Activated T-cell treated with anti-CD3 and anti-CD28 coated beads for 48 hours (primary cell): ENCODE measurements at regions not wholly inside any gene's neighbourhood (a gene's known extent, or its start where the extent isn't known, plus 50 kb on each side); places are given as distances from the start of the nearest gene placed in this dataset.

Experiments used
- DNase-seq: peaks from one replicate; pipeline ENCODE4 v3.0.0-alpha.2; 2020; ENCODE audit warnings: low read depth

DNA sequence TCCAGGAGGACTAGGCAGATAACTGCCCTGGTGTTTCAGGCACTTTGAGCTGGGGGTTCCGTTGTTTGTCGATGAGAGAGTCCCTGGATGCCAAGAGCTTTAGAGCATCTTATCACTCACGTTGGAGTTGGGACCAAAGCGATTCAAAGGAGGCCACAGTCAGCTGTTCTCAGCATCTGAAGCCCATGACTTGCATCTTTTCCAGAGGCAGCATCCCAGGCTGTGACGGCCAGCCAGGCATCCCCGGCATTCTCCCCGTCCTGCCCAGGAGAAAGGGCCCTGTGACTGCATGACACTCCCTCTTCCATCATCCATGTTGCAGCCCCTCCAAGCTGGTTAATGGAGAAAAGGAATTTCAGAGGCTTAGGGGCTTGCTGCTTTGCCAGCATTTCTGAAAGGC is 520.3 kb downstream of the CDH26 start:
- no peak for DNase-seq

GRCh38 chr20:60480950-60481742 is 522.9 kb downstream of the CDH26 start:
- DNase-seq: no peak

- DNase-seq: no peak
These were observed 523.5 kb downstream of the CDH26 start for GRCh38 chr20:60481743-60482133.

GRCh38 chr20:60482221-60483008 is 524.2 kb downstream of the CDH26 start:
- no peak for DNase-seq

- DNase-seq: no peak
These were observed 525.1 kb downstream of the CDH26 start for GRCh38 chr20:60483371-60483770.

DNA sequence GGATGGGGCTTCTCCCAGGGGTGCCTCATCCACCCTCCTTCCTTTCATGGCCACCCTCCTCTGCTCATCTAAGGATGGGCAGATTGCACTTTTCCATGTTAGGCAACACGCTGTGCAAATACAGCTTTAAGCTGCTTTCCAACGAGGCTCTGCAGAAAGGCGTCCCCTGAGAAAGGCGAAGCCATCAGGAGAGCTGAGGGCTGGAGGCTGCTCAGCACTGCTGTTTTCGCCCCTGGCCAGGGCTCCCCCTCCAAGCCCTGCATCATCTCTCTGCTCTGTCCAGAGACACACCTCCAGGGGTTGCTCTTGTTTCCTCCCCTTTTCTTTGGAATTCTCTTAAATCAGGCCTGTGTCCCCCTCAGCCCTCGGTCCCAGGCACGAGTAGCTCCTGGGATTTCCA is 526.1 kb downstream of the CDH26 start:
- no peak for DNase-seq

DNA sequence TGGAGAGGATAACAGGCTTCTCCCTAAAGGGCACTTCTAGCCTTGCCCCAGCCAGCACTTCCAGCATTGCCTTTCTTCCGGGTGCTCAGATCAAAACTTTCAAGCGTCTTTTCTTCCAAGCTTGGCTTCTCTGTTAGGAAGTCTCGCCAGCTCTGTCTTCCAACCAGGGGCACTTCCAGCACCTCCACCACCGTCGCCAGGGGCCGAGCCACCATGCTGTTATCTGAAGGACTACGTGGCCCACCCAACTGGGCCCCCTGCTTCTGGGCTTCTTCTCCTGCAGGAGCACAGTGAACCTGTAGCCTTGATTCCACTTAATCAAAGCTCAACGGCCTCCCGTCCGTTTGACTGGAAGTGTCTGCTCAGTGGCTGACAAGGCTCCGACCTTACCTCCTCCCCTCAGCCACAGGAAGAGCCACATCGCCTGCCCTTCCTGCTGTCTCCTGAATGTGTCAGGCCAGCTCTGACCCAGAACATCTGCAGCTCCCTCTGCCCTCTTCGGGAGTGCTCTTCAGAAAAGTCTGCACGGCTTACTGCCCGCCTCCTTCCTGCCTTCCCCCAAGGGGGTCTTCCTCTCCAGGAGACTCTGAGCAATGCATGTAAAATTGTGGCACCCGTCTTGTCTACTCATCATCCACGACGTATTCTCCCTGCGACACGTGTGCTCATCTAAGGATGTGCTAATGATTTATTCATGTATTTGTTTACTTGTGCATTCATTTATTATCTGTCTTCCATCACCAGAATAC is 527.0 kb downstream of the CDH26 start:
- no peak for DNase-seq

DNA sequence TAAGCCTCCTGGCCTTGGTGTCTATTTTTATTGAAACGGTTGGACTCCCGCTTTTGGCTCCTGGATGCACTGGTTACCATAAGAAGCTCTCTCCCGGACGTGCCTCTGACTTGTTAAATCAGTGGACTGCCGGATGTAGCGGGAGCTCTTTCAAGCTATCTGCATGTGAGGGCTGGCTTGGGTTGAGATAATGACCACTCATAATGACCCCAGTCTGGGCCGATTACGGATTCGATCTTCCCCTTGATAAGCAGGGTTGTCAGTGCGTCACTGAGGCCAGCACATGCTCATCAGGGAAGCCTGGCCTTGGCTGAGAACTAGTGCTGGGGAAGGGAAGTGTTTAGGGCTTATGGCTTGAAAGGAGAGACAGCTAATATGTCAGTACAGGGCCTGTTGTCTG is 528.1 kb downstream of the CDH26 start:
- DNase-seq: no peak

GRCh38 chr20:60486937-60487336 is 528.7 kb downstream of the CDH26 start:
- no peak for DNase-seq

DNA sequence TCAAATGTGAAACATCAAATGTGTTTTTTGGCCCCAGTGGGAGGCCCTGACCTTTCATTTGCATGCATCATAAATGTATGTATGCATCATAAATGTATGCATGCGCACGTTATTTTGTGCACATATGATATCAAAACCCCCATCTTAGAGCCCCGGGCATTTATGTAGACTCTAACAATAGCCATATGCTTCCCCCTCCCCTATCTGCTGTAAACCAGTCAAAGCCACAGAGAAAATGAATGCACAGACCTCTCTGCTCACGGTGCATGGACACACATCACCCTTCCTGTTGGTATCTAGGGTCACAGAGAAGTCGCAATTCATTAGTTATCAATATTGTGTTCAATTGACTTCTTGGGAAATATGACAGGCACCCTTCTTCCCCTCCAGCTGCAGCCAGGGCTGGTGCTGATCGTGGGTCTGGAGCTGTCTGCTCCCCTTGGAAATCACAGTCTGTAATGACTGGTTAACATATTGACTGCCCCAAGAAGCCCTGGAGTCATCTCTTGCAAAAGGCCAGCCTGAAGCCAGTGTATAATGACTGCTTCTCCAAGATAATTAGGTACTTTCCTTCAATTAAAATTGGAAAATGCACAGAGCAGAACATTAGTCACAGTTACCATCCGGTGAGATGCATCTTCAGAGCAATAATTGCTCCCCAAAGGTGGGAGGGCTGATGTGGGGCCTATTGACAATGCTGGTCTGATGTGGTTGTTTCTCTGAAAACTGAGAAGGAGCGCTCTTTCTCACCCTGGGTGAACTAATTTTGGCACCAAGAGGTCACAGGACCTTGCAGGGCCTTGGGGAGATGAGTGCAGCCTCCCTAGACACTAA is 532.2 kb downstream of the CDH26 start:
- DNase-seq: no peak

DNA sequence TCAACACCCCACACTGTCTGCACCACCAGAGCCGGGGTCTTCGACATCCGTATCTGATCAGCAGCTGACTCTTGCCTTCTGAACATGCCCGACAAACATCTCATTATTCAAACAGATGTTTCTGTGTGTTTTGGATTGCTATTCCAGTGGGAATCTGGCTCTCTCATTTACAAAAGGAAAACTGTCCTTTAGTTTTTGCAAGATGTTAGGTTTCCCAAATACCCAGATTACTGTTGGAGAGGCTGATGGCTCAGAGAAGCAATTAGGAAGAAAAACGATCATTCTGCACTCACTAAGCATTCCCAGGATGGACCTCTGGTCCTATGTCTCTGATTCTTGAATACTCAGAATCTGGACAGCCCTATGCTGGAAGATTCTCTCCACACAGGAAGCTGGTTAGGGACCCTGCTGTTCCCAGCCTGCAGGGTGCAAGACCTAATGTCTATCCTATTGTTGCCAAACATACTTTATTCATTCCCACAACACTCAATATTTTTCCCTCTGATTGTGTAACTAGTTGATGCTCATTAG is 532.9 kb downstream of the CDH26 start:
- DNase-seq: no peak

DNA sequence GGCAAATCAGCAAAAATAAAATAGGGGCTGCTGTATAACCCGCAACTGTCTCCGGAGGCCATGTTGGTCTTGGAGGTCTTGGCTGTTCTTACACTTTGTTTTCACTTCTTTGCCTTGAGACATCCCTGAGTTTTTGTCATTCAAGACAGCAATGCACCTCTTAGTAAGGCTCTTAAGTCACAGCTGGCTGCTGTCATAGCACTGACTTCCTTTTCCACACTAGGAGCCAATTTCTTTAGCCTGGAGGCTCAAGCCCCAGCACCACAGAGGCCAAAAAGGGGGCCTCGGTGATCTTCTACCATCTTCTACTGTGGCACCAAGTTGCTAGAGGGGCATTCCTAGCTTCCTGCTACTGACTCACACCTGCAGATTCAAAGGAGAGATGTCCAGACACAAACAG is 536.3 kb downstream of the CDH26 start:
- no peak for DNase-seq

DNA sequence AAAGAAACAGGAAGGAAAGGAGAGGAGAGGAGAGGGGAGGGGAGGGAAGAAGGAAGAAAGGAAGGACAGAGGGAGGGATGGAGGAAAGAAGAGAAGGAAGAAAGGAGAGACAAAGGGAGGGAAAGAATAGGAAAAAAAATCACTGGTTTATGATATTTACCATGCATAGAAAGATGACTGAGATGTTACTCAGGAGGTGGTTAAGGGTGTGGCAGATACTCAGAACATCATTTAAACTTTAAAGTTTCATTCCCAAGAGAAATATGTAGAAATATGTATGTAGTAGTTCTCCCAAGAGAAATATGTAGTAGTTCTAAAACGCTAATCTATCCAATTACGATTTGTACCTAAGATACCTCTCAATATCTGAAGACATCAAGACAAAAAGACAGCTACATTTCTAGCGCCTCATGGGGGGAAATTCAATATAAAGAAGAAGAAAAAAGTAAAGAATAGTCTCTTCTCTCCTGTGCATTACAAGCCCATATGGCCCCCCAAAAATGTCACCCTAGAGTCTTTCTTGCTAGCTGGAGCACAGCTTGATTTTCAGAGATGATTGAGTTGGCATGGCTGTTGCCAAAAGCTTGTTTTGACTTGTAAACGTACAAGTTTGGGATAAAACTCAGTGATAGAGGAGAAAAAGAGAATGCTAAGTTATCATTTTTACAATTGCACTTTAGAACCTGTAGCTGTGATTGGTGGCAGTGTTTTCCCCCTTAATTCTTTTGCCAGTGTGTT is 539.2 kb downstream of the CDH26 start:
- DNase-seq: no peak

DNA sequence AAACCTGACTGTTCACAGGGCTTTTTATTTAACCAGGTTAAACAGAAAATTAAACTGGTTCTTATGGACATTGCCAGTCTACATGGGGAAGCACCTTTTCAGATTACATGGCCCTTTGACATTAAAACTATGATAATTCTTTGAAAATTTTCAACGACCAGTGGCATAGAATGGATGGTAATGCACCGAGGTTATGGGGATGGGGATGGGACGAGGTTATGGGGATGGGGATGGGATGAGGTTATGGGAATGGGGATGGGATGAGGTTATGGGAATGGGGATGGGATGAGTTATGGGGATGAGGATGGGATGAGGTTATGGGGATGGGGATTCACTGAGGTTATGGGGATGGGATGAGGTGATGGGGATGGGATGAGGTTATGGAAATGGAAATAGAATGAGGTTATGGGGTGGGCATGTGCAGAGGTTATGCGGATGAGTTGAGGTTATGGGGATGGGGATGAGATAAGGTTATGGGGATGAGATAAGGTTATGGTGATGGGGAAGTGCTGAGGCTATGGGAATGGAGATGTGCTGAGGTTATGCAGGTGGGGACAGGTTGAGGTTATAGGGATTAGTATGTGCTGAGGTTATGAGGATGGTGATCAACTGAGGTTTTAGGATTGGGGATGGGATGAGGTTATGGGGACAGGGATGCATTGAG is 541.9 kb downstream of the CDH26 start:
- DNase-seq: no peak

GRCh38 chr20:60501048-60501447 is 542.8 kb downstream of the CDH26 start:
- no peak for DNase-seq

DNA sequence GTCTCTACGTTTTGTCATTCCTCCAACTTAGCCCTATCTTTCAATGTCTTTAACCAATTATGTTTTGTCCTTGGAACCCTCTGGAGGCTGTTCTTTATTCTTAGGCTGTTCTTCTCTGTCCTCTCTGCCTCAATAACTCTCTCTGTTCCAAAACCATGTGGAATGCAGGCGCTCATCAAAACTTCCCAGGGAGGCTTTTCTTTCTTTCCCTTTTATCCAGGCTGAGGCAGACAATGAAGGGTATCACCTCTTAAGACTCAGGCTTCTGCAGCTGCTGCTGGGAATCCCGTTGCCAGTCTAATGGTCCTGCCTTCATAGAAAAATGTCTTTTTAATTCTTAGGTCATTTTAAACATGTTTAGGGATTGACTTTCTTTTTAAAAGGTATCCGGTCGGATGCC is 544.7 kb downstream of the CDH26 start:
- no peak for DNase-seq

DNA sequence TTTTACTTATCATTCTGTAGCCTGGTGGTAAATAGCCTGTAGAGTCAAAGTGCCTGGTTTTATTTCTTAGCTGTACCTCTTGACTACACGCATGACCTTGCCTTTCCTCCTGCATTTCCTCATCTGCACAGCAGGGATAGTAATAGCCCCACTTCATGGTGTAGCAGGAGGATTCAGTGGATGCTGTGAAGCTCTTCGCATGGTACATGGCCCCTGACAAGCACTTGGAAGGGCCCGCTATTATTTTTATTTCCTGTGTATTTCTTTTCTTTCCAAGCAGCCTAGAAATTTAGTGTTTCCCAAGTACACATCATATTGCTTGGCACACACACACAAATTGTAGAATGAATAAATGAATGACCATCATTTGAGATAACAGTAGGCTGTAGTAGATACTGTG is 547.2 kb downstream of the CDH26 start:
- no peak for DNase-seq

DNA sequence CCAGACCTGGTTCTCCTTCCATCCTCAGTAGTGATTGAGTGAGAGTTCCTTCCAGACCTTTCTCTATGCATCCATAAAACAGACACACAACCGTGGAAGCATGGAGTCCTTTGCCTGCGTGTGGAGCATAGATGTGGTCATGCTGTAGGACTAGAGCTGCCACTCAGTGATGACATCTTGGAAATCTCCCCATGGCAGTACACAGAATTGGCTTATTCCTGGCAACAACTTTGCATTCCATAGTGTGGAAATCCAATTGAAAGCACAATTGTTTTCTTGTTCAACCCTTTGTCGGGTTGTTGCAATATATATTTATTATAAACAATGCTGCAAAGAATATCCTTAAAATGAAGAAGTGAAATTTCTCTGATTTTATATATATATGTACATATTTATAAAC is 547.8 kb downstream of the CDH26 start:
- no peak for DNase-seq

- no peak for DNase-seq
These were observed 549.0 kb downstream of the CDH26 start for GRCh38 chr20:60507087-60507694.

- DNase-seq: no peak
These were observed 551.2 kb downstream of the CDH26 start for GRCh38 chr20:60509407-60509806.
